GM23338 (cell line): ENCODE measurements at regions not wholly inside any gene's neighbourhood (a gene's known extent, or its start where the extent isn't known, plus 50 kb on each side); places are given as distances from the start of the nearest gene placed in this dataset.

Experiments used
- ATAC-seq: fragments of 200-7000 bp; cut with Tn5 transposase; 3 replicates; pipeline ENCODE4 v1.9.1; 2020
- DNase-seq: peaks from one replicate; pipeline ENCODE4 v3.0.0-alpha.2; 2015; ENCODE audit warnings: low spot score
- H2AFZ ChIP-seq: fragments of 200-600 bp; sonication (generic); 2 replicates; pipeline ENCODE4 v1.8.0; 2016; ENCODE audit warnings: antibody characterized with exemption, mild to moderate bottlenecking, moderate library complexity
- H3F3A ChIP-seq: fragments of 200-600 bp; sonication (generic); replicated peaks from 2 replicates; pipeline ENCODE4 v1.8.0; 2017; ENCODE audit warnings: antibody characterized with exemption, mixed run types, low read depth
- H3K27ac ChIP-seq: fragments of 200-600 bp; sonication (generic); 2 replicates; pipeline ENCODE4 v1.6.1; 2016; ENCODE audit warnings: low read depth
- H3K27me3 ChIP-seq: fragments of 200-600 bp; sonication (generic); 2 replicates; pipeline ENCODE4 v1.8.0; 2016; ENCODE audit warnings: mild to moderate bottlenecking, mixed run types, moderate library complexity; ENCODE audit not compliant: insufficient read depth
- H3K36me3 ChIP-seq: fragments of 200-600 bp; sonication (generic); 2 replicates; pipeline ENCODE4 v1.8.0; 2016; ENCODE audit warnings: mild to moderate bottlenecking; ENCODE audit not compliant: insufficient read depth
- H3K4me1 ChIP-seq: fragments of 200-600 bp; sonication (generic); 2 replicates; pipeline ENCODE4 v1.8.0; 2016; ENCODE audit warnings: mild to moderate bottlenecking, moderate library complexity; ENCODE audit not compliant: insufficient read depth
- H3K4me2 ChIP-seq: fragments of 200-600 bp; sonication (generic); 2 replicates; pipeline ENCODE4 v1.7.1; 2017; ENCODE audit warnings: mixed run types
- H3K4me3 ChIP-seq: fragments of 200-600 bp; sonication (generic); 2 replicates; pipeline ENCODE4 v1.6.1; 2016; ENCODE audit warnings: mixed run types
- H3K79me2 ChIP-seq: fragments of 200-600 bp; sonication (generic); replicated peaks from 2 replicates; pipeline ENCODE4 v1.8.0; 2017; ENCODE audit warnings: mild to moderate bottlenecking; ENCODE audit not compliant: insufficient read depth
- H3K9me2 ChIP-seq: fragments of 200-600 bp; sonication (generic); 2 replicates; pipeline ENCODE4 v1.8.0; 2017; ENCODE audit not compliant: insufficient read depth
- H4K20me1 ChIP-seq: fragments of 200-600 bp; sonication (generic); replicated peaks from 2 replicates; pipeline ENCODE4 v1.8.0; 2017; ENCODE audit warnings: mild to moderate bottlenecking; ENCODE audit not compliant: insufficient read depth
- H3K27ac Mint-ChIP-seq: 2 replicates; pipeline ENCODE4 v1.8.0; 2020; ENCODE audit warnings: inconsistent platforms, mild to moderate bottlenecking, moderate library complexity, mixed read lengths
- H3K27me3 Mint-ChIP-seq: 3 replicates; pipeline ENCODE4 v1.8.0; 2022; ENCODE audit warnings: low read depth, mild to moderate bottlenecking, moderate library complexity, mixed read lengths, inconsistent platforms; ENCODE audit not compliant: insufficient read depth, poor library complexity
- H3K36me3 Mint-ChIP-seq: 3 replicates; pipeline ENCODE4 v1.8.0; 2021; ENCODE audit warnings: low read depth, mild to moderate bottlenecking, inconsistent platforms, moderate library complexity, mixed read lengths
- H3K4me1 Mint-ChIP-seq: 3 replicates; pipeline ENCODE4 v1.8.0; 2020; ENCODE audit warnings: mild to moderate bottlenecking, inconsistent platforms, mixed read lengths
- H3K4me3 Mint-ChIP-seq: 3 replicates; pipeline ENCODE4 v1.8.0; 2021; ENCODE audit warnings: moderate library complexity, mild to moderate bottlenecking, inconsistent platforms, mixed read lengths
- H3K9me3 Mint-ChIP-seq: 3 replicates; pipeline ENCODE4 v1.8.0; 2020; ENCODE audit warnings: moderate library complexity, mild to moderate bottlenecking, inconsistent platforms, mixed read lengths
- CREB1 ChIP-seq: fragments of 250-450 bp; sonication (Bioruptor Pico); IDR thresholded peaks from 2 replicates; pipeline ENCODE4 v1.5.0; 2020; ENCODE audit warnings: low read depth, mild to moderate bottlenecking, moderate library complexity
- CTCF ChIP-seq, 2 experiments: fragments of 200-600 bp in 1 of 2; sonication (generic) in 1 of 2; conservative IDR thresholded peaks; 2 replicates each; pipeline versions ENCODE4 v1.5.1 to v1.6.1; 2016 to 2017; ENCODE audit warnings: antibody characterized with exemption in 2 of 2, low read depth in 2 of 2, mild to moderate bottlenecking in 2 of 2, moderate library complexity in 1 of 2
- ETS1 ChIP-seq: IDR thresholded peaks from 2 replicates; pipeline ENCODE4 v1.6.1; 2016; ENCODE audit warnings: antibody characterized with exemption
- EZH2 ChIP-seq: fragments of 200-600 bp; sonication (generic); IDR thresholded peaks from one replicate; pipeline ENCODE4 v1.8.0; 2017; ENCODE audit warnings: antibody characterized with exemption, mild to moderate bottlenecking, low read depth; ENCODE audit not compliant: unreplicated experiment
- EZH2phosphoT487 ChIP-seq: fragments of 200-600 bp; sonication (generic); IDR thresholded peaks from one replicate; pipeline ENCODE4 v1.8.1; 2018; ENCODE audit warnings: antibody characterized with exemption; ENCODE audit not compliant: unreplicated experiment
- JUNB ChIP-seq: IDR thresholded peaks from one replicate; pipeline ENCODE4 v1.6.1; 2016; ENCODE audit warnings: antibody characterized with exemption; ENCODE audit not compliant: unreplicated experiment
- REST ChIP-seq: IDR thresholded peaks from one replicate; pipeline ENCODE4 v1.6.1; 2018; ENCODE audit warnings: antibody characterized with exemption; ENCODE audit not compliant: unreplicated experiment
- ZNF114 ChIP-seq: fragments of 250-450 bp; sonication (Bioruptor Pico); IDR thresholded peaks from 2 replicates; pipeline ENCODE4 v1.5.0; 2020; ENCODE audit warnings: mild to moderate bottlenecking, moderate library complexity

GRCh38 chr9:19935422-19935821 lies 146.6 kb upstream of the SLC24A2 start:
- H3K4me3 Mint-ChIP-seq: peak overlapping the region; percentile 80; the same call in 1 of the 3 replicates
- no peak overlapping the region for H3K27ac Mint-ChIP-seq
- Histone ChIP-seq H2AFZ (no peak overlapping the region), H3K4me1 (no peaks in the 10 kb centered on the region; the same call in 1 of the 2 replicates), H3K9me2 (no peaks in the 10 kb centered on the region), H3K36me3 (no peaks in the 10 kb centered on the region), H3K27ac (no peak overlapping the region), H3K4me3 (peak overlapping the region; percentile 58), H3K79me2 (no peaks in the 10 kb centered on the region), H4K20me1 (no peaks in the 10 kb centered on the region), H3F3A (0 out of 2 replicates have a peak, but pooled peaks cover 3% of the 10 kb centered on the region), H3K27me3 (peaks cover 20% of the 10 kb centered on the region; the same call in 1 of the 2 replicates), H3K4me2 (peak overlapping the region; percentile 83)
- peaks cover 15% of the 10 kb centered on the region for H3K4me1 Mint-ChIP-seq
- ATAC-seq (peak; percentile 52), DNase-seq (no peak)
- H3K9me3 Mint-ChIP-seq: no peaks in the 10 kb centered on the region; the same call in 2 of the 3 replicates
- no peaks in the 10 kb centered on the region for H3K36me3 Mint-ChIP-seq
- peaks cover 12% of the 10 kb centered on the region for H3K27me3 Mint-ChIP-seq
- TF ChIP-seq EZH2: no peak
- no peak for TF ChIP-seq JUNB
- no peak for TF ChIP-seq EZH2phosphoT487
- TF ChIP-seq REST: peak; percentile 24

GRCh38 chr9:19934301-19934871 lies 145.5 kb upstream of the SLC24A2 start:
- TF ChIP-seq REST (no peak), EZH2phosphoT487 (no peak), ZNF114 (CRISPR knock-in tag) (0 out of 2 replicates have a peak, but pooled peaks have one; percentile 57), CTCF (conservative IDR thresholded peaks at IDR 0.05; ENCODE audit: low read depth in 2 of 2) (peak; percentile 22 to 45; a peak in 2 of 4 replicates), ETS1 (0 out of 2 replicates have a peak, but pooled peaks have one; percentile 11), CREB1 (CRISPR knock-in tag) (0 out of 2 replicates have a peak, but pooled peaks have one; percentile 8)
- peak overlapping the region; percentile 74 for H3K27ac Mint-ChIP-seq
- peaks cover 15% of the 10 kb centered on the region for H3K4me1 Mint-ChIP-seq
- peak overlapping the region; percentile 58 for H3K4me3 ChIP-seq
- H3K4me2 ChIP-seq: peak overlapping the region; percentile 83
- H3K4me1 ChIP-seq: no peaks in the 10 kb centered on the region; the same call in 1 of the 2 replicates
- H3F3A ChIP-seq: 0 out of 2 replicates have a peak, but pooled peaks cover 3% of the 10 kb centered on the region
- H3K4me3 Mint-ChIP-seq: peak overlapping the region; percentile 80
- H3K27me3 Mint-ChIP-seq: peaks cover 12% of the 10 kb centered on the region
- no peaks in the 10 kb centered on the region for H3K36me3 Mint-ChIP-seq
- H3K36me3 ChIP-seq: no peaks in the 10 kb centered on the region
- no peaks in the 10 kb centered on the region for H4K20me1 ChIP-seq
- H3K79me2 ChIP-seq: no peaks in the 10 kb centered on the region
- H3K9me2 ChIP-seq: no peaks in the 10 kb centered on the region
- H3K27me3 ChIP-seq: peaks cover 20% of the 10 kb centered on the region; the same call in 1 of the 2 replicates
- H3K9me3 Mint-ChIP-seq: no peaks in the 10 kb centered on the region; the same call in 2 of the 3 replicates
- H3K27ac ChIP-seq: no peak overlapping the region
- peak; percentile 96 for ATAC-seq
- peak overlapping the region; percentile 86 for H2AFZ ChIP-seq
- DNase-seq: peak; percentile 91
